ENCODE measurements at regions not wholly inside any gene's neighbourhood (a gene's known extent, or its start where the extent isn't known, plus 50 kb on each side); places are given as distances from the start of the nearest gene placed in this dataset.

DNA sequence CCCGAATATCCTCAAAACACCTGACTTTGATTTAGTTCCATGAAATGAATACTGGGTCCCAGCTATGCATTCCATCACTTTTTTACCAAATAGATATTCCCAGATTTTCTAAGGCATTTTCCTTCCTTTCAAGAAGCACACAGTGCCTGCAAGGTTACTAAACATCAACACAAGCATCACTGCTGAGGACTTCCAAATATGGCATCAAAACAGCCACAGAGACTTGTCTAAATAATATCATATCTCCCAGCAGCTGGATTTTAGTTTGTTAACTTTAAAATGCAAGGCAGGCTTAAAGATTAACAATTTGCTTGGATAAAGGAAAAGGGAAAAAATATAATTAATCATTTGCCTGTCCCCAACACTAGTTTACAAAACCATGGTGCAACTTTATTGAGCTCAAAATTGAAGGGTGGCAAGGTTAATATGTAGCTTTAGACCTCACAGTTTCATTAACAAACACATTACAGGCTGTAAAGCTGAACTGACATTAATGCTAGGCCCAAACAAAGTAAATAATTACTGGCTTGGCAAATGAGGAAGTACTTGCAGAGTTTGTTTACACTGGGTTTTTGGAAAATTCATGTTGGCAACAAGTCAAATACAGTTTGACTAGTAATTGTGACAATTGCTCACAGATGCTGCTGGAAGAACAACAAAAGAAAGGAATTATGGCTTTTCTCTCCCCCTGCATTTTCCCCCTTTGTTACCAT lies 401.7 kb upstream of the CDIN1 start:
- TF ChIP-seq POLR2AphosphoS5 (IDR thresholded peaks at IDR 0.05): no peak
- TF ChIP-seq, protein P1, sequence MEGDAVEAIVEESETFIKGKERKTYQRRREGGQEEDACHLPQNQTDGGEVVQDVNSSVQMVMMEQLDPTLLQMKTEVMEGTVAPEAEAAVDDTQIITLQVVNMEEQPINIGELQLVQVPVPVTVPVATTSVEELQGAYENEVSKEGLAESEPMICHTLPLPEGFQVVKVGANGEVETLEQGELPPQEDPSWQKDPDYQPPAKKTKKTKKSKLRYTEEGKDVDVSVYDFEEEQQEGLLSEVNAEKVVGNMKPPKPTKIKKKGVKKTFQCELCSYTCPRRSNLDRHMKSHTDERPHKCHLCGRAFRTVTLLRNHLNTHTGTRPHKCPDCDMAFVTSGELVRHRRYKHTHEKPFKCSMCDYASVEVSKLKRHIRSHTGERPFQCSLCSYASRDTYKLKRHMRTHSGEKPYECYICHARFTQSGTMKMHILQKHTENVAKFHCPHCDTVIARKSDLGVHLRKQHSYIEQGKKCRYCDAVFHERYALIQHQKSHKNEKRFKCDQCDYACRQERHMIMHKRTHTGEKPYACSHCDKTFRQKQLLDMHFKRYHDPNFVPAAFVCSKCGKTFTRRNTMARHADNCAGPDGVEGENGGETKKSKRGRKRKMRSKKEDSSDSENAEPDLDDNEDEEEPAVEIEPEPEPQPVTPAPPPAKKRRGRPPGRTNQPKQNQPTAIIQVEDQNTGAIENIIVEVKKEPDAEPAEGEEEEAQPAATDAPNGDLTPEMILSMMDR (IDR thresholded peaks at IDR 0.05): no peak
- TF ChIP-seq POLR2A (IDR thresholded peaks at IDR 0.05; ENCODE audit: low read depth): no peak
- no peak for TF ChIP-seq EP300 (IDR thresholded peaks at IDR 0.05)
- H3K4me1 ChIP-seq: peaks cover 5 to 26% (median 24%) of the 10 kb centered on the region in 4 donors
- no peak for DNase-seq (ENCODE audit: extremely low spot score)
- WGBS: 68% methylated on average over 1 of the region's 1 CpG
- H3K27me3 ChIP-seq: no peaks in the 10 kb centered on the region
- intact Hi-C loops (cut with DNase I): no loop called here
- no peak overlapping the region for H3K4me3 ChIP-seq
- H3K9me3 ChIP-seq: no peaks in the 10 kb centered on the region
- H3K36me3 ChIP-seq: no peaks in the 10 kb centered on the region
- H3K27ac ChIP-seq (replicated peaks in 1 of 4): no peak overlapping the region

GRCh38 chr15:36178303-36178633 lies 401.2 kb upstream of the CDIN1 start:
- intact Hi-C loops (cut with DNase I): no loop called here

GRCh38 chr15:36183201-36183600 lies 396.2 kb upstream of the CDIN1 start:
- intact Hi-C loops (cut with DNase I): no loop called here
- no peak for TF ChIP-seq POLR2AphosphoS5 (IDR thresholded peaks at IDR 0.05)
- TF ChIP-seq POLR2A (IDR thresholded peaks at IDR 0.05; ENCODE audit: low read depth): no peak
- TF ChIP-seq EP300 (IDR thresholded peaks at IDR 0.05): no peak
- TF ChIP-seq, protein P1 (IDR thresholded peaks at IDR 0.05): no peak
- WGBS: 83% methylated on average over 2 of the region's 2 CpGs

More at GRCh38 chr15:36178303-36178633, 401.2 kb upstream of the CDIN1 start:
- WGBS: 92% methylated on average over 2 of the region's 2 CpGs
- Histone ChIP-seq H3K4me3 (no peak overlapping the region), H3K27ac (replicated peaks in 1 of 4) (no peak overlapping the region), H3K4me1 (peaks cover 5 to 26% (median 24%) of the 10 kb centered on the region in 4 donors), H3K36me3 (no peaks in the 10 kb centered on the region), H3K27me3 (no peaks in the 10 kb centered on the region), H3K9me3 (no peaks in the 10 kb centered on the region)
- TF ChIP-seq POLR2AphosphoS5 (IDR thresholded peaks at IDR 0.05) (no peak), POLR2A (IDR thresholded peaks at IDR 0.05; ENCODE audit: low read depth) (no peak)
- DNase-seq (ENCODE audit: extremely low spot score): no peak

GRCh38 chr15:36185438-36185837 lies 394.0 kb upstream of the CDIN1 start:
- Histone ChIP-seq H3K4me3 (no peak overlapping the region), H3K4me1 (no peaks in the 10 kb centered on the region), H3K27me3 (no peaks in the 10 kb centered on the region), H3K27ac (replicated peaks in 1 of 4) (no peak overlapping the region), H3K36me3 (no peaks in the 10 kb centered on the region), H3K9me3 (no peaks in the 10 kb centered on the region)
- intact Hi-C loops (cut with DNase I): no loop called here
- TF ChIP-seq POLR2A (IDR thresholded peaks at IDR 0.05; ENCODE audit: low read depth): no peak
- TF ChIP-seq, protein P1 (IDR thresholded peaks at IDR 0.05): no peak
- no peak for TF ChIP-seq EP300 (IDR thresholded peaks at IDR 0.05)
- no peak for TF ChIP-seq POLR2AphosphoS5 (IDR thresholded peaks at IDR 0.05)
- WGBS: 82% methylated on average over 1 of the region's 1 CpG
- DNase-seq (ENCODE audit: extremely low spot score): no peak

More at GRCh38 chr15:36183201-36183600, 396.2 kb upstream of the CDIN1 start:
- Histone ChIP-seq H3K4me3 (no peak overlapping the region), H3K27ac (replicated peaks in 1 of 4) (no peak overlapping the region), H3K9me3 (no peaks in the 10 kb centered on the region), H3K4me1 (peaks cover 0 to 3% (median under 1%) of the 10 kb centered on the region in 4 donors), H3K36me3 (no peaks in the 10 kb centered on the region), H3K27me3 (no peaks in the 10 kb centered on the region)
- DNase-seq (ENCODE audit: extremely low spot score): no peak

DNA sequence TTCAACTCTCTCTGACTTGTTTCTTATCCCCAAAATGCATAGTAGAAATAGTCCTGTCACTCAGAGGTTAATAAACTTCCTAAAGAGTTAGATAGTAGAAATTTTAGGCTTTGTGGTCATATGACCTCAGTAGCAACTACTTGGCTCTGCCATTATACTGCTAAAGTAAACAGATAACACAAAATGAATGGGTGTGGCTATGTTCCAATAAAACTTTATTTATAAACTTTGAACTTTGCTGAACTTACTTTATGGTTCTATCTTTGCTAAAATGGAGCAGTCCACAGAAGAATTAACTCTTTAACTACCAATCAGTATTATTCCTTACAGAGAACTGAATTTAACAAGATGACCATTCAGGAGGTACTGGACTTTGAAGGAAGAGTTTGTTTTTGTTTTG lies 393.6 kb upstream of the CDIN1 start:
- Histone ChIP-seq H3K4me3 (no peak overlapping the region), H3K4me1 (no peaks in the 10 kb centered on the region), H3K27me3 (no peaks in the 10 kb centered on the region), H3K36me3 (no peaks in the 10 kb centered on the region), H3K27ac (replicated peaks in 1 of 4) (no peak overlapping the region), H3K9me3 (no peaks in the 10 kb centered on the region)
- no peak for DNase-seq (ENCODE audit: extremely low spot score)
- intact Hi-C loops (cut with DNase I): no loop called here
- no peak for TF ChIP-seq POLR2A (IDR thresholded peaks at IDR 0.05; ENCODE audit: low read depth)
- TF ChIP-seq POLR2AphosphoS5 (IDR thresholded peaks at IDR 0.05): no peak
- TF ChIP-seq, protein P1 (IDR thresholded peaks at IDR 0.05): no peak
- no peak for TF ChIP-seq EP300 (IDR thresholded peaks at IDR 0.05)

All from esophagus muscularis mucosa (tissue), 4 donors.